ENCODE measurements at regions not wholly inside any gene's neighbourhood (a gene's known extent, or its start where the extent isn't known, plus 50 kb on each side); places are given as distances from the start of the nearest gene placed in this dataset.

DNA sequence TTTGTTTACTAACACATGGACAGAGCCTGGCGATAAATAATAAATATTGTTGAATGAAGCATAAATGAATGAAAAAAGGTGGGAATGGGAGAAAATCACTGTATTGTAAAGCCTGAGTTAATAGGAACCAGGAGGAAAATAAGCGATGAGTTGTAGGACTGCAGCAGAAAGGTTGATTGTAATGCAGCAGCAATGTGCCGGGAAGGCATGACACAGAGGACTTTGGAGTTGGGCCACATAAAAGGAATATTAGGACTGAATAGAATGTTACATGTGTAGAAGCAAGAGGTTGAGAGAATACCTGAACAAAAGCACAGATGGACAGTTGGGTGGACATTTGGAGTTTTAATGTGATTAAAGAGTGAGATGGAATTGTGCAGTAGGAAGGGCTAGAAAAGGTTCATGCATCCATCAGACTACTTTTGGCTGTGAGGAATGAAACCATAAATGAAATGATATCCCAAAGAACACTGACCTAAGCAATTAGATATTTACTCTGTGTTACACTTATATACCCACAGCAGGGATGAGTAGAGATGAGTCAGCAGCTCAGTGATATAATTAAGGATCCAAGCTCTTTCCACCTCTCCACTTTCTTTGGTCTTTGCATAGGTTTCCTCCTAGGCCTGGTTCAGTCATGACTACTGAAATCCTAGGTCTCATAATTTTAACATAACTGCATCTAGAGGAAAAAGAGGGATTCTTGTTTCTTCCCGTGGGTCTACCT lies 55.4 kb downstream of the CCER1 start:
- no peak for DNase-seq (ENCODE audit: low read depth)

DNA sequence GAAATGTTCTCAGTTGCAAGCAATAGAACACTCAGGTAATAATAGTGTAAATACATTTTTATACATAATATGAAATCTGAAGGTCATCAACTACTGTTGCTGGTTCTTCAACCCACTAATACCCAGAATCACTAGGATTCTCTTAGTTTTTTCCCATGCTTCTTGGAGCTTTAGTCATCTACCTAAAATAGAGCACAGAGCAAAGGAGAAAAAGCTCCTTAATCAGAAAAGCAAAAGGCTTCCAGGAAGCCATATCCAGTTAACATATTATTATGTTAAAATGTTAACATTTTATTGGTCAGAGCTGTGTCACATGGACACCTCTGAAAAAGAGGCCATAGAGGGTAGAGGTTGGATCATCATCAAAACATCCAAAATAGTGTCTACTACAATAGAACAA lies 57.0 kb downstream of the CCER1 start:
- DNase-seq (ENCODE audit: low read depth), result no peak

DNA sequence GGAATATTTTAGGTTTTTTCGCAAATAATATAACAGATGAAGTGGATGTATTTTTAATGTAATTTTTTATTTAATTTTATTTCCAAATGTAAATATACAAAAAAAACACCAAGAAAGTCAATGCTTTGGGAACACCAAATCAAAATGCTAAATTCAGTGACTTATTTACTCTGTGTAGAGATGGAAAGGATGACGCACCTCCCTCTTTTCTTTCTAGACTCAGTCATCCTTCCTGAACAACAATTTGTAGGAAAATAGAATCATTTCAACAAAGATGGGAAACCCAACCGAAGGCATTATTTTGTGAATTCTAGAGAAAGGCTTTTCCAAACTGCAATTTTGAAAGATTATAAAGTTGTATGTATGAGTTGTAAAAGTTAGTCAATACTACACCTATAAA lies 57.7 kb downstream of the CCER1 start:
- no peak for DNase-seq (ENCODE audit: low read depth)

DNA sequence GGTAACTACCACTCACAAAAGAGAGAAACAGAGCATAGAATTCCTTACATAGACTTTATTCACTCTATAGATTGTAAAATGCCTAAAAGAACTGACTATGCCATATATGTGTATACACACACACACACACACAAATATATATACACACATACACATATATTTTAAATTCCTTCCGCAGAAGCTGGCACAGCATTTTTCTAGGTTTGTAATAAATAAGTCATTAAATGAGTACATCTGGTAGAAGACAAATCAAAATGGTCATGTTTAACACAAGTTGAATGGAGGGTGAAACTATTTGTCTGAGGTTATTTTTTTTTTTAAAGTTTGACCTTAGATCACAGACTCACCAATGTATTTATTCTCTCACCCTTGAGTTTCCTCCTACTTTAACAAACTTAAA lies 58.2 kb downstream of the CCER1 start:
- no peak for DNase-seq (ENCODE audit: low read depth)

DNA sequence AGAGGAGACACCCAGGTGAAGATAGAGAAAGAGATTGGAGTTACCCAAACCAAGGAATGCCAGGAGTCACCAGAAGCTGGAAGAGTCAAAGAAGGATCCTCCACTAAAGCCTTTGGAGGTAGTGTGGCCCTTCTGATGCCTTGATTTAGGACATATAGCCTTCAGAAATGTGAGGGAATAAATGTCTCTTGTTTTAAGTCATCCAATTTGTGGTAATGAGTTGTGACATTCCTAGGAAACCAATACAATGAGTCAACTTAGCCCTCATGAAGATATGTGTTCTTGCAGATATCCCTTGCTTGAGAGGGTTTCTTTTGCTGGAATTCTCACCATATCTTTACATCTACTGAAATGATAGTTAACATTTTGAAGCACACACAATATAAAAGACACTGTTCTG lies 58.8 kb downstream of the CCER1 start:
- no peak for DNase-seq (ENCODE audit: low read depth)

DNA sequence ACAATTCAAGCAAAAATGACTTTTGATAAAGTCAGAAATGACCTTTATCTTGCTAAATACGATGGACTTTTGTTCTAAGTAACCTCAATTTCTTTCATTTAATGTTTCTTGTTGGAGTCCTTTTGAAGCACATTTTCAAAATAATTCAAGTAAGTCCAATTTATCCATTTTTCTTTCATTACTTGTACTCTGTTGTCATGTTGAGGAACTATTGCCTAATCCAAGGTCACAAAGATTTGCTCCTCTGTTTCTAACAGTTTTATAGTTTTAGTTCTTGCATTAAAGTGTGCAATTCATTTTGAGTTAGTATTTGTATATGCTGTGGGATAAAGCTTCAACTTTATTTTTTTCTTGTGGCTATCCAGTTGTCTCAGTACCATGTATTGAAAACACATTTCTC lies 66.7 kb downstream of the CCER1 start:
- no peak for DNase-seq (ENCODE audit: low read depth)

DNA sequence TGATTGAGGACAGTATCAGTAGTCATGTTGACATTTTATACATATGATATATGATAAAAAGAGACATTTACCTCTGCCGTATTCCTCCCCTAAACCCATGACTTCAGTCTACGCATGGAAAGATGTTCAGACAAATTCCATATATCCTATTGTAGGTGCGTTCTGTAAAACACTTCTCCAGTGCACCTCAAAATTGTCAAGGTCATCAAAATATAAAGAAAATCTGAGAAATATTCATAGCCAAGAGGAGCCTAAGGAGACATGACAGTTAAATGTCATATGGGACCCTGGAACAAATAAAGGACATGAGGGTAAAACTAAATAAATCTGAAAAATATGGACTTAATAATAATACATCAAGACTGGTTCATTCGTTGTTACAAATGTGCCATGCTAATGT lies 71.5 kb downstream of the CCER1 start:
- DNase-seq (ENCODE audit: low read depth), result no peak

DNA sequence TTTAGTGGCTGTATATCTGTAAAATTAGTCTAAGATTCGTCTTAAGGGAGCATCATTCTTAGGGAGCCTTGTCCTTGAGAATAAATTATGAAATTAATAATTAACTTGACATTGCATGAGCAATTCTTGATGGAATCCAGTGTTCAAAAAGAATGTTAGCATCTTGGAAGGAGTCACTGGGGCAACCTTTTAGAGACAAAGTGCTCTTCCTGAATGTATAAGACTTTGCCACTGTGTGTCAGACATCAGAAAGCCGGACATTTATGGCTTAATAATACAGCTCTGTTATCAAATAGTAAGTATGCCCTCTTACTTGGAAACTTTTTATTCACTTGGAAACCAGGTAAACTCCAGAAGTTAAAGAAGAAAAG lies 83.3 kb downstream of the CCER1 start:
- DNase-seq (ENCODE audit: low read depth), result no peak

DNA sequence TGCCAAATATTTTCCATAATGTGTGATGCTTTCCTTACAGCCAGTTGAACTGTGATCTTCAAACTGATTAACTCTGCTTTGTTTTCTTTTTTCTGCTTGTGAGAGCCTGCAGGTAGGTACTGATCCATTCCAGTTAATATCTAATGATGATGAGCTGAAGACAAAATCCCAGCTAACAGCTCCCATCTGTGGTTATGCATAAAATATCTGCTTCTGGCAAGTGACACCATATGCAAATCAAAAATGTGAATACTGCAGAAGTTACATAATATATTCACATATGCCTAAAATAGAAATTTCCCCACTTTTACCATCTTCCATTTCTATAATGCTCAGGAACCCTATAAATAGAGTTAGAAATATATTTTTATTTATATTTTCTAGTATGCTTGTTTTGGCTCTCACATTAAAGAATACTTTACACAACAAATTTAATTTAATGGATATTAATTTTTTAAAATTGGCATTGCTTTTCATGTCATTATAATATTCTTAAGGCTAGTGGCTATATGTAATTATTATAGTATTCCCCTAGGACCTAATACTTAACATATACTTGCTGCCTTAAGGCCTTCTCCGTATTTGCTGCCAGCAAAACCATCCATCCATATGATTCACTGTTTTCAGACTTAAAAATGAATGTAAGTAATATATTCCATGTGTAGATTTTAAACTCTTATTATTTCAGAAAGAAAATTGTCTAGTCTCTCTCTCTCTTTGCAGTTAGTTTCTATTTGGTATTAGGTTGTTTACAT lies 83.8 kb downstream of the CCER1 start:
- no peak for DNase-seq (ENCODE audit: low read depth)

DNA sequence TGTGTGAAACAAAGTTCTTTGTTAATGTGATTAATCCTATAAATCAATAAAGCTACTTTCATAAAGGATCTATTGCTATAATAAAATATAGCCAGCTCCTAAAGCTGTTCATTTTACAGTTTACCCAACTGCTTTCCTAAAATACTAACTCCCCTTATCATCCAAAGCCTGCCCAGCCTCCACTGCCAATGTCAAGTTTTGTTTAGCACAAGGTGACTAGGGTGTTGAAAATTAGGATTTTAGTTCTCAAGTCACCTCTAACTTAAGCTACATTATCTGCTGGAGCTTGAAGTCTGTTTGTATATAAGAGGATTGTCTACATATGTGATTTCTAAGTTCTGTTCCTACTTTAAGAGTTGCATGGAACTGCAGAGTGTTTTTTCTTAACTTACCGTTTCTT lies 86.3 kb downstream of the CCER1 start:
- DNase-seq (ENCODE audit: low read depth), result no peak

DNA sequence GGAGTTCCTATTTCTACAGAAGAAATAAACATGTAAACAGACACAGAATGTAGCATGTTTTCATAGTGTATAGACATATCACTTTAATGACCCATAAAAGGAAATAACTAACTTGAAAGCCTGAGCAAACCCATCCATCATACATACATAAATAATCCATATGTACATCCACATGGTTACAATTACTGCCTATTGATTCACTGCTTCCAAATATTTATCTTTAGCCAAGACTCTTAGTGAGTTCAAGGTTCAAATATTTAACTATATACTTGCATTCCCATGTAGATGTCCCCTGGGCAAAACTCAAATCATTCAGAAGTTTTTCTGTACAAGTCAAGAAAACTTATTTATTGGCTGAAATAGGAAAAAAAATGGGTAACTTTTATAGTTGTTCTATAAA lies 95.4 kb downstream of the CCER1 start:
- DNase-seq (ENCODE audit: low read depth), result no peak

DNA sequence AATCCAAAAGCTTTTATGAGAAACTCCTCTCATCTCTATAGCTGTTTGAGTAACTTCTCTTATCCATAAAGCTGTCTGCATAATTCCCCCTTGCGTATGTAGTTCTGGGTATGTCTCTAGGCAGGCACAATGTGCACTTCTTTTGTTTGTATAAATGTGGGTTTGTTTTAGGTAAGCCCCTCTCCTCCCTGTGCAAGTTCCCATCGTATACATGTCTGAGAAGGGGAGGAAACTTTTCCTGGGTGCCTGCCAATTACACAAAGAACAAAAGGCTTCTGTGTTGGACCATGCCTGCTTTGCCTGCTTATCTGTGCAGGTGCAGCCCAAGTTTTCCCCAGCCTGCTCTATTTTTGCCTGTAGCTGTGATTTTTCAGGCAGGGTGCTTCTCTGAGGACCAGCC lies 96.7 kb downstream of the CCER1 start:
- DNase-seq (ENCODE audit: low read depth), result no peak

DNA sequence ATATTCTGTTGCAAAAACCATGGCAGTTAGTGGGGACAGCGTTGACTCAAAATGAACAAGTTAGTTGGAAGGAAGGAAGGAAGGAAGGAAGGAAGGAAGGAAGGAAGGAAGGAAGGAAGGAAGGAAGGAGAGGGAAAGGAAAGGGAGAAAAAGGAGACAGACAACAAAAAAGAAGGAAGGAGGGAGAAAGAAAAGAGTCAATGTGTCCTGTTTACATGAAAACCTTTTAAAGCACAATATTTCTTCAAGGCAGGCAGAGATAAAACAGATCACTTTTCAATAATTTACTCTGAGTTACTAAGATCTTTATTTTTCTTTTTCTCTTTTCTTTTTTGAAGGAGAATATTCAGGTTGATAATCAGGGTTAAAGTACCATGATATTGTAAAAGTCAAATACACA lies 99.4 kb downstream of the CCER1 start:
- no peak for DNase-seq (ENCODE audit: low read depth)

DNA sequence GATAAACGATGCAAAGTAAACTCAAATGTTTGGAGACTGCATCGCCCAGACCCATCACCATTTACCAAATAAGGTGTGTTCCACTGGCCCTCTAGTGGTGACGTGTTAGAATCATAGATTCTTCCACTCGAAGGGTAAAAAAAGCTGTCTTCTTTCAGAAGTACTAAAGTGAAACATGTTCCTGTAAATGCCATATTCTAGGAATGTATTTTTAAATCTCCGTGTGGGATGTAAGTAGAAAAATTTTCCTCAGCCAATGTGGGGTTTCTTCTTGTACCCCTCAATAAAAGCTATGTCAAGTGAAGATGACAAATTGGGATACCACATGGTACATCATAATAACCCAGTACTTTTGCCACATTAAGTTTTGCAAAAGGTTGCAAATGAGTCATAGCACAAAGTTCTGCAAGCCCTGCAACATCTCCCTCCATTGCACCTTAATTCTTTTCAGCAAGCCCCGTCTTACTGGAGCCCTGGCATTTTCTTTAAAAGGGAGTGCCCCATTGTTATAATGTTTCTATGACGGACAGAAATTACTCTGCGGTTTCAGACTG lies 100.8 kb downstream of the CCER1 start:
- DNase-seq (ENCODE audit: low read depth), result no peak

DNA sequence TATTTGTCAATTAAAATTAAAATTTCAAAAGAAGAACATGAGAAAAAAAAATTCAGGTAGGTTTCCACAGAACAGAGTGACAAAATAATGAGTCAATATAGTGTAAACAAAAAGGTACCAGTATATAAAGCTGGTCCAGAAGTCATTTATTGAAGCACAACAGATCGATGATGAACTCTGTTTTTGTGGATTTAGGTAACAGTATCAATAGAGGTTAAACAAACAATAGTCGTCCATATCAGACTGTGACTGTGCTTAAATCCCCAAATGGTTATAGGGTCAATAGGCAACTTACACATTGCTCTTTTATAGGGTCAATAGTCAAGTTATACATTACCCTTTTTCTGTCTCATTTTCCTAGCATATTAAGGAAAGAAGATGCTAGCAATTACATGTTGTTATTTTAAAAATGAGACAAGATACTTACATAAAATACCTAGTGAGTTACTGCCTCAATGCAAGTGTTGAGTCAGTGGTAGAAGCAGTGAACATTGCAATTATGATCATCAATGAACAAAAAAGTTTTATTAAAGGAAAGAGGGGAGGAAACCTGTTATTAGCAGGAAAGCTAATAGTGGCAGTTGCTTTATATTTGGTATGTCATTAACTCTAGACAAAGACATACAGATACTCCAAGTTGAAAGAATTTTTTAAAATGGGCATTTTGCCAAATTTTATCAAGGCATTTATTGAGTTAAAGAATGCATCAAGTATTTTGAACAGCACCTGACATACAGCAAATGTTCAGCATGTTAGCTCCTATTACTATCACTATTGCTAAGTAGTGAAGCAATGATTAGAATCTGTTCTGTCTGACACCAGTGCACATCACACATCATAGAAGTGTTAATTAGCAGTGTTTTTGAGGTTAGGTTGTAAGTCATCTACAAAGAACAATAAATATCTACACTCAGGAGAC lies 102.9 kb downstream of the CCER1 start:
- DNase-seq (ENCODE audit: low read depth), result no peak

DNA sequence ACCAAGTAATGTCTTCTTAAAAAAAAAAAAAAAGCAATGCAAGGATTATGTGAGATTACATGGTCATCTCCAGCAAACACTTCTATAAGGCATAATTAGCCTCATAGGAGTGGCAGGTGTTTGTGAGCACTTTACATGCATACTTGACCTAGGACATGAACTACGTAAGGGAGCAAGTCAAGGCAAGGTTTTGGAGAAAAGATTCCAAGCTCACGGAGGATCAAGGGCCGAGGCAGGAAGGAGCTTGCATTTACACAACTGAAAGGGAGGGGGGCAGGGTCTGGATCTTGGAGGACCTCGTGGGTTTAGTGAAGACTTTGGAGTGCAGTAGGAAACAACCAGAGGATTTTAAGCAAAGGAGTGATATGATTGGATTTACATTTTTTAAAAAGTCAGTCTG lies 112.5 kb downstream of the CCER1 start:
- no peak for DNase-seq (ENCODE audit: low read depth)

DNA sequence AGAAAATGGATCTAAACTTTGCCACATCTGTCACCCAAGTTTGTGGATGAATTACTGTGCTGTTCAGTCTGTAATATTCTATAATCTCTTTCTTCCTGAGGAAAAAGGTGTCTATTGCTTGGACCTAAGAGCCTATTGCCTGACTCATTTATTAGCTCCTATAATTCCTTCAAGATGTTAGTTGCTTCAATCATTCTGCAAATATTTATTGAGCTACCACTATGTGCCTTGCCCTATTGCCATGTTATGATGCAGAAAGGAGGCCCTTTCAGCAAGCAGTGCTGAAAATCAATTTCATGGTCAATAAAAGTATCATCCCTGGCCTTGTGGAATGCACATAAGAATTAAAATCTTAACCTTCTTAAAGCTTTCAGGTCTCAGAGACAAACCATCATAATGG lies 113.6 kb downstream of the CCER1 start:
- no peak for DNase-seq (ENCODE audit: low read depth)

DNA sequence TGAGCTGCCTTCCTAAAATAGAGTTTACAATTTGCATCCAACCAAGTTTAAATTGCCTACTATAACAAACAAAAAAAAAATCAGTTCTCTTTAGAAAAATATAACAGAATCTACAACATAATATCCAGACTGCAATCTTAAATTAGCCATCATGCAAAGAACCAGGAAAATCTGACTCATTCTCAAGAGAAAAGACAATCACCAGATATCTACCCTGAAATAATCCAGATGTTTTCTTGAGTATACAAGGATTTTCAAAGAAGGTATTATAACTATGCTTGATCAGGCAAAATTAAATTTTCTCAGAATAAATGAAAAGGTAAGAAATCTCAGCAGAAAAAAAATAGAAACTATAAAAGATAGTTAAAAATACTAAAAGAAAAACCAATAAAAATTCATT lies 115.6 kb downstream of the CCER1 start:
- no peak for DNase-seq (ENCODE audit: low read depth)

DNA sequence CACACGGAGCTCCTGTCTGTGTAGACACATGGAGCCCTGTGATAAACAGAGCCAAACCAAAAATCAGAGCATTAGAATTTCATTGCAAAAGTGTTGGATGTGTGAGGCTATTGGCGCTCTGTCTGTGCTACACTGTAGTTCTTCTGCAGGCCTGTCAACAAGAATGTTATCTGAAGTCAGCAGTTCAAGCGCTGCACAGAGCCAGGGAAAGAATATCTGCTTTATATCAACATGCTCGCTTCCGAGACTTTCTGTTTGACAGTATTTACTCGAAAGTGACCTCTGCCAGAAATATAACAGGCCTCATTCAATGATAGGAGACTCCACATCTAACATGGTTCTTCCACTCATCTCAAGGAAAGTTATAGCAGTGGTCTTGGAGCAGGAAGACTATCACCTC lies 118.3 kb downstream of the CCER1 start:
- no peak for DNase-seq (ENCODE audit: low read depth)

DNA sequence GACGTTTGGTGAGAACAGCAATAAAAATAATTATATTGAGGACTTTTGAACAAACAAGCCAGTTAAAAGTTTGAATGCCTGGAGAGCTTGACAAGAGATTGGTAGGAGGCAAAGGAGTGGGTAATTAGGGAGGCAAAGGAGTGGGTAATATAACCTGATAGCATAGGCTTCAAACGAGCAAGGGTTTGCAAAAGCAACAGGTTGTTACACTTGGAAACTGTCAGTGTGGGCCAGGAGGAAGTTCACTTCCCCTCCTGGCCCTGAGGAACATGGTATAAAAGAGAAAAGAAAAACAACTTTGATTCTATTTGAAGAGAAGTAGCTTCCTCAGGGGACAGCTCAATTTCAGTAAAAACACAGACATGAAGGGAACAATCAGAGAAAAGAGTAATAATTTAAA lies 121.7 kb downstream of the CCER1 start:
- DNase-seq (ENCODE audit: low read depth), result no peak

DNA sequence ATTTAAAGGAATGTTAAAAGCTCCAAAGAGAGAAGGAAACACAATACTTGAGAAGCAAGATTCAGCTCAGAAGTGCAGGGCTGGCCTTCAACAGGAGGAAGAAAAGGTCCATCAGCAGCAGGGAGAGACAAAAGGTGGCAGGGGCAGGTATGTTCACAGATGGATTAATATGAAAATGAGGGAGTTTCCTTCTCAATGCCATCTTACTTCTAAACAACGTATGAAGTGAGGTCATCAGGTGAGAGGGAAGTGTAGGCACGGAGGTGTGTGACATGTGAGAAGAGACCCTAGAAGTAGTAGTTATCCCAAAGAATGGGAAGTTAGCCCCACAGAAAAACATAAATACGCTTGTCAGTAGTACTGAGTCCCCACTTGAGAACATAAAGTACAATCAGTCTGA lies 122.5 kb downstream of the CCER1 start:
- DNase-seq (ENCODE audit: low read depth), result no peak

DNA sequence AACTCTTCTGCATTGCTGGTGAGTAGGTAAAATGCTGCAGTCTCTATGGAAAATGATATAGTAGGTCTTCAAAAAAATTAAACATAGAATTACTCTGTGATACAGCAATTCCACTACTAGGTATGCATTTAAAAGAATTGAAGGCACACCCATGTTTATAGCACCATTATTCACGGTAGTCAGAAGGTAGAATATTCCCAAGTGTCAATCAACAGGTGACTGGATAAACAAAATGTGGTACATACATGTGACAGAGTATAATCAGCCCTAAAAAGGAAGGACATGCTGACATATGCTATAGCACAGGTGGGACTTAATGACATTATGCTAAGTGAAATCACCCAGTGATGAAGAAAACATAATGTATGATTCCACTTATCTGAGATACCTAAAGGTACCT lies 123.3 kb downstream of the CCER1 start:
- no peak for DNase-seq (ENCODE audit: low read depth)

DNA sequence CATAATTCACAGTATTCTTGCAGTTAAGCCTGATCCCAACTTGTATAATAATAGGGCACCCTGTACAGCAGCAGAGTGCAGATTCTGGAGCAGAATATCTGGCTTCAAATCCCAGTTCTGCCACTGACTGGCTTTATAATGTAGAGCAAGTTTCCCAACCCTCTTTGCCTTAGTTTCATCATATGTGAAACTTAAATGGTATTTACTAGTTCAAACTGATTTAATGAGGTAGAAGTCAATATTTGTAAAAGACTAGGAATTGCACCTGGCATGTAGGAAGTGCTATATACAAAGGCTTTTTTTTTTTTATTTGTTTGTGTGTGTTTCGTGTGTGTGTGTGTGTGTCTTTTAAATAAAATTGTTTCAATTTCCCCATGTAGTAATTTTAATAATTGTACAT lies 125.9 kb downstream of the CCER1 start:
- DNase-seq (ENCODE audit: low read depth), result no peak
